ENCODE measurements at regions not wholly inside any gene's neighbourhood (a gene's known extent, or its start where the extent isn't known, plus 50 kb on each side); places are given as distances from the start of the nearest gene placed in this dataset.

DNA sequence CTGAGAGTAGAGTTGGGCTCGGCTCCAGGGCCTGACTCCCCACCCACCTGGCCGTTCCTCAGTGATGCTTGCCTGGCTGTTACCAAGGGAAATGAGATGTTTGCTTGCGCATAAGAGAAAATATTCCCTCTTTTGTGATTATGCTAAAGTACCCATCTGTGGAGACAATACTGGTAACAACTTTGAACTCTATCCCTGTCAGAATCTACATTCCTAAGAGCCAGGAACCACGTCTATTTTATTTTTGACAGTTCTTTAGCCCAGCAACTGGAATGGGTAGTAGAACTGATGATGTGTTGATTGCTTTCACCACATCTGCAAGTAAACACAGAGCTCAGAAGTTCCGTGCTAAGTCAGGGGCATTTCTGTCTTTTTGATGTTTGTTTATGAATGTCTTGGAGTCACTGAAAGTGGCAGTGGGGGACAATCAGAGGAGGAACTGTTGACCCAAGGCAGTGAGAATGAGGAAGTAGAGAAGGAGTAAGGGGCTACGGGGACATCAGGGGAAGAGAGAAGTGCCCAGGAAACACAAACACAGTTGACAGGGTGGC lies 348.3 kb upstream of the SOX11 start:
- no peak for DNase-seq (ENCODE audit: low spot score)

DNA sequence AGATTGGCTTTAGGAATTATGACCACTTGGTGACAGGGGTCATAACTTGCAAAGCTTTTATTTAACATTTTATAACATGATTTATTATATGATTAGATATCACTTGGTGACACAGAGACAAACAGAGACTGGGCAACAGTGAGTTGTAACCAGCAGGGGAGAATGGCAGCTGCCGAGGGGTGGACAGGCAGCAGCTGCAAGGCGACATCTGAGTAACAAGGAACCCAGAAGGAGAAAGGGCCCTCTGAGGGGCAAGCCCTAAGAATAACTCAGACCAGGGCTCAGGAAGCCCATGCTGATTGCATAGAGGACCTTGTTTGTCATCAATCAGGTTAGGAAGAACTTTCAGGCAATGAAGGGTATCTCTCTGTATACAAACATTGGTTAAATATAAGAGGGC lies 339.9 kb upstream of the SOX11 start:
- DNase-seq (ENCODE audit: low spot score) = no peak

DNA sequence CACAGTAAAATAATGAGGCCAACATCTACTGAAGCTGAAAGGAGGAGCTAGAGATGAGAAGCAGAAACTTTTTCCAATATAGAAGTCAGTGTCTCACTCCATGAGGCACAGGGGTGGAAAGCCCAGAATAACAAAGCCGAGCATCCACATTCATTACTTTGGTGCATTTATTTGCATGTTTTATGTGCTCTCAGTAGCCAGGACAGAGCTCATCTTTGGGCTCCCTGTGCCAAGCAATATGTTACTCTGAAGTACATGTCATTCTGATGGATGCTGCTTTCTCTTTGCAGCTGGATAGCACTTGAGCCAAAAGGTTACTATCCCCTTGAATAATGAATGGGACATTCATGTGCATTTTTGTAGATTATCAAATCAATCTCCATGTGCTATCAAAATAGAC lies 338.6 kb upstream of the SOX11 start:
- no peak for DNase-seq (ENCODE audit: low spot score)

DNA sequence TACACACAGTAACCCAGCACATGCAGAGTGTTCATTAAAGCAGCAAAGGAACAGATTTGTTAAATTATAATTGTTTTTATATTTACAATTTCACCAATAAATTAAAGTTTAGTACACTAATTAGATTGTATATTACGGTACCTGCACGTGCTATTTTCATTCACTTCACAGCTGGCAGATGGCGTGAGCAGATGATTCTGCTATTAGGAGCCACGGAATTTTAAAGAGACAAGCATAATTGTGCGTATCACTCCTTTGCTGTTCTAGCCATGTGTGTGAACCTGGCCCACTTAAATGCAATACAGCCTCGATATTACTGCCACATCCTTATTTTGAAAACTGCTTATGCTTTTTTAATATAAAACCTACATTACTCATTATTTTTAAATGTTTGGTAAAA lies 332.8 kb upstream of the SOX11 start:
- no peak for DNase-seq (ENCODE audit: low spot score)

- DNase-seq (ENCODE audit: low spot score) = no peak
These were observed 332.1 kb upstream of the SOX11 start for GRCh38 chr2:5360081-5360480.

DNA sequence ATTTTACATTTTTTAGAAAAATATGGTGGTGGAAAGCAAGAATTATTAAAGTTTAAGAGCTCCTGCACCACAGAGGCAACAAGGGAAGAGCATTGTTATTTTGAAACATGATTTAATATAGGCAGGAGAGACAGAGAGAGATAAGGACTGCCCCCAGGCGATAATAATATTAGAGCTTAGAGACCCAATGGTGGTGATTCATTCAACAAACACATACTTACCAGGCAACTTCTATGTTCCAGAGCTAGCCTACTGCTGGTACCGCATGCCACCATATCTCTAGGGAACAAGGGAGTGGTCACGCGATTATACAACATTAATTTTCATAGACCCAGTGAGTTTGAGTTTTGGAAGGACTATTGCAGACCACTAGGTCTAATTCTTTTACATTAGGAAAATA lies 327.8 kb upstream of the SOX11 start:
- DNase-seq (ENCODE audit: low spot score) = no peak

DNA sequence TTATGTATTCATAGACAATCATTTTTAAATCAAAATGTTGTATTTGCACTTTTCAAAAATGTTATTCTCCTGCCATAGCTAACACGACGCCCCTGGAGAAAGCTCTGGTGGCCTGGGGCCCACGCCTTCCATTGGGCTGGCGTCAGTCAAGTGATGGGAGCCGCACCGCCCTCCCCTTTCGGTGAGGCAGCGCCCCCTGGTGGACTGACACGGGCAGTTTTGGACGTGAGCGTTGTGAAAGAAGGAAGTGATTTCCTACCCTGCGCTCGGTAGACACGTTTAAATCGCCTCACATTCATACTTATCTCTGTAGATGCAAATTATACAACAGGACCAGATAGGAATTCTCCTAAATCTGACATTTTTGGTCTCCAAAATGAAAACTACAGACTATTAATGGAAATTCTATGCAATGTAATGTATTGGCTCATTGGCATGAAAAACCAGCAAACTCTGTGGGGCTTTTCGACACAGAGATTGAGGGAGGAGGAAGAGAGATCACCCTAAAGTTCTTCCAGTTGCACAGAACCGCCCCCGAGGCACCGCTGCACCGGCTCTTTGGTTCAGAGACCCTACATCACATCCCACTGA lies 326.2 kb upstream of the SOX11 start:
- peak; percentile 27 for DNase-seq (ENCODE audit: low spot score)

DNA sequence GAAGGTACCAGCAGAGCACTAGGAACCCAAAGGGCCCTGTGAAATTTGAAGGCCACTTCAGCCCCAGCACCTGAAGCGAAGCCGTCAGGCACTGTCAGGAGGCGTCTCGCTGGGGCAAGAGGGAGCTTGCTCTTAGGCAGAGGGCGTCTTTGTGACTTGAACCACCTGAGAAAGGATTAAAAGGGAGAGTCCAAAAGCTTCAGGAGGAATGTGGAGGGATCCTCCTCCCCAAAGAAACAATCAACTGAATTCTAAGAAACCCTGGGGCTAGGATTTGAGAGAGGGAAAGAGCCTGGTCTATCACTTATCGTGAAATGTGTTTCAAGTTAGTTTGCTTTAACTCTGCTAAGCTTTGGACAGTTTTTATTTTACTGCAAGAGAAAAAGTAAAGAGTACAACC lies 324.9 kb upstream of the SOX11 start:
- DNase-seq (ENCODE audit: low spot score) = no peak

- DNase-seq (ENCODE audit: low spot score) = no peak
These were observed 323.9 kb upstream of the SOX11 start for GRCh38 chr2:5368263-5368662.

GRCh38 chr2:5369510-5369909 lies 322.7 kb upstream of the SOX11 start:
- DNase-seq (ENCODE audit: low spot score) = no peak

DNA sequence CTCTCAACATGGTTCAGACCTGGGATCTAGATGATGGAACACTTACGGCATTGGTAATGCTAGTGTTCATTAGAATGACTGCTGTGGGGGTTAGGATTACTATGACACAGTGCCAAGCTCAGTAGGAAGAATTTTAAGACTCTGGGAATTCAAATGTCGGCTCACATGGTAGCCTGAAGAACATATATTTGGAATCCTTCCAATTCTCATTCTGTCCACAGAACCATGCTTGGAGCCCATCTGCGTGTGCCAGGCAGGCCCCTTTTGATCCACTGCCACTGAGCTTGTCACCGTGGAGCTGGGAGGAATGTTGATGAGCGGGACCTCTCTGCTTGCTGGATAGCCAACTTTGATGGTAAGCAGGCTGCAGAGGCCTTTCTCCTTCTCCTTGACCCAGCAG lies 322.0 kb upstream of the SOX11 start:
- DNase-seq (ENCODE audit: low spot score) = no peak

DNA sequence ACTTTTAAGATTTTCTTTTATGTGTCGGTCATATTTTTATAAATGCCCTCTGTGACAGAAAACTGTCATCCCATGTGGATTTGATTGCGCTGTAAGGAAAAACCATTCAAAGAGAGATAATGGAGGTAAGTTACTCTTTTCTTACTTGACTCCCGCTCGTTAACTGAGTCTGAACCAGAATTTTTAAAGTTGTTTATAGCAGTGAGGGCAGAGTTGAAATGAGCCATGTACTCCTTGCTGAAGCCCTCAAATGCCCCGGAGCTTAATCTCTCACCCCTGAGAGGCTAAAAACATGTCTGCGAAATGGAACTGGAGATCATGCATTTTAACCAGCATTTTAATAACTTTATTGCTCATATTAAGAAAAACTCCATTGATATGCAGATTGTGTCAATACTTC lies 320.0 kb upstream of the SOX11 start:
- no peak for DNase-seq (ENCODE audit: low spot score)

- DNase-seq (ENCODE audit: low spot score) = no peak
These were observed 319.0 kb upstream of the SOX11 start for GRCh38 chr2:5373200-5373599.

DNA sequence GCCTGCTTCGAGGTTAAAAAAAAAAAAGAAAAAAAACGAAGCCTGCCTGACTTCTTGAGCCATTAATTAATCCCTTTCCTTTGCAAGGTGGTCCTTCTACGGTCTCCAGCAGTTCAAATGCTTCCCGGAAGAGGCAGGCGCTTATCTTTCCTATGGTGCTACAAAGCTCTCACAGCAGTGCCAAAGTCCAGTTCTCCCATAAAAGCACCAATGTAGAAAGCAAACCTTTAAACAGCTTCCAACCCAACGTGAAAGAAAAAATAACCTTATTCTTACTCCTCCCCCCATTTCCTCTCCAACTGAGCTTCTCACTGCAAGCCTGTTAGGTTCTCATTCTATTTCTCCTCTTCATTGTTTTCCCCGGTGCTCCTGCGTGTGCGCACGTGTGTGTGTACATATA lies 317.4 kb upstream of the SOX11 start:
- DNase-seq (ENCODE audit: low spot score) = no peak

DNA sequence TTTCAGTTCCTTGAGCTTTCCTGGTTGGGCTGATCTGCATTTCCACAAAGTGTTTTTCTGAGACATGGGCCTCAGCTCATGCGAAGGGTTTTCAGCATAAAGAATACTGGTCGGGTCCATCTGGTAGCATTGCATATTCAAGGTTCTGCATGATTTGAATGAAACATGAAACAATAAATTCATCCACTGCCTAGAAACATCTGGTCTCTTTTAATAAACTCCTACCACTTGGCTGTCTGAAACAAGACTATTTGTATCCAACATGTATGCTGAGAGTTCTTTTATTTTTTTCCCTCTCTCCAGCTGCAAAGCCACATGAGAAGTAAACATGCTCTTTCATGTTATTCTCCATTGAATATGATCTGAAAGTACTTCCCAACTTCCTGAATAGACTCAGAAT lies 314.9 kb upstream of the SOX11 start:
- DNase-seq (ENCODE audit: low spot score) = no peak

DNA sequence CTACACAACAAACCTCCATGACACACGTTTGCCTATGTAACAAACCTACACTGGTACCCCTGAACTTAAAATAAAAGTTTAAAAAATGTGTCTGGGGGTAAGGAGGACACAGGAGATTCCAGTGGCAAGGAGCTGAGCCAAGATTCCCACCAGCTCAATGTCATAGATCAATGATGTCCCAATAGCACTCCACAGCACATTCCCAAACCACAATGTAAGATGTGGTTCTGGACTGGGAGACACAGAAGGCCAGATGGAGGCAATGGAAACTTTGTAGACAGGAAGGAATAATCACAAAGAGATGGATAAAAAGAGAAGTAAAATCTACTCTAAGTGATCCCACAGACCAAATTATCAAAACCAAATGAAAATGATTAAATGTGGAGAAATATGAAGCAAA lies 312.4 kb upstream of the SOX11 start:
- DNase-seq (ENCODE audit: low spot score) = no peak

DNA sequence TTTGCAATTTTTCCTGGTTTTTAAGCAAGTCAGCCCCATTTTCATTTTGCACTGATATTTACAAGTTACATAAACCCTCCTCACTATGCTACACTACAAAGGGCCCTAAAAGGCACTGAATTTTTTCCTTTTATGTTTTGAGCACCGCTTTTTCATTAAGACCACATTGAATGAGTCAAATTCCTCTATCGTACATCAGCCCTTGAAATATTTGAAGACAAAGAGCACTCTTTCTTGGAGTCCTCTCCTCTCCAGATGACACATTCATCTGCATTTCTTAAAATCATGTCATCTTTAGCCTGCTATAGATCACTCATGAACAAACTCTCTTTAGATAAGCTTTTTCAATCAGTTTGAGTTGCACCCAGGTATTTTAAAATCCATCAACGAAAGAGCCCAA lies 306.6 kb upstream of the SOX11 start:
- DNase-seq (ENCODE audit: low spot score) = no peak

GRCh38 chr2:5387406-5387805 lies 304.8 kb upstream of the SOX11 start:
- no peak for DNase-seq (ENCODE audit: low spot score)

DNA sequence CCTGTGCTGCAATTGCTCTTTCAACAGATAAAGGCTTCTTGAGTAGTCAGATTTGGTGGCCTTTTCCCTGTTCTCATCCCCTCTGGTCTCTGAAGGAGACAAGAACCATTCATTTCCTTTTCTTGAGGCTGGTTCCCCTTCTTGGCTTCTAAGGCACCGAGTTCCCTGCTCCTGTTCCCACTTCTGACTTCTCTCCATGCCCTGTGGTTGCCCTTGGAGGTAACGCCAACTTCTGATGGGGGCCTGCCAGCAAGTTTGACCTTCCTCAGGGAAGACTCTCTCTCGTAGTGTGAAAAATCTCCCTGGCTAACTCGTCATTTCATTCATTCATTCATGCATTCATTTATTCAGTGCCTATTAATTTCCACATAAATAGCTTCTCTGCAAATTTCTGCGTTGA lies 302.4 kb upstream of the SOX11 start:
- no peak for DNase-seq (ENCODE audit: low spot score)

GRCh38 chr2:5391362-5391761 lies 300.8 kb upstream of the SOX11 start:
- DNase-seq (ENCODE audit: low spot score) = no peak

GRCh38 chr2:5392658-5393057 lies 299.5 kb upstream of the SOX11 start:
- no peak for DNase-seq (ENCODE audit: low spot score)

DNA sequence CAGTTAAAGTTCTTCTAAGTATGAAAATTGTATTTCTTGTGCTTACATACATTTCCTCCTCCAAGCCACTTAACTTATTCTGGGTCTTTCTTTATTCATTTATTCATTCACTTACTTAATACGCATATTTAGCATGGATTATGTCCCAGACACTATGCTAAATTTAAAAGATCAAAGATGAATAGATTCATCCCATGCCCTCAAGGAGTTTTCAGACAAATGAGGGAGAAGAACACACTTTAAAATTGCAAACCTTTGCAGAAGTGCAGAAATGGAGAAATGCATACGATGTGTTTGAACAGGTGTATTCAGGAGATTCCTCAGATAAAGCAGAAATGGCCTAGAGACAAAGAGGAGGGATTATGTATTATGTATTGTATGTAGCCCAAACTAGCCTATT lies 298.7 kb upstream of the SOX11 start:
- DNase-seq (ENCODE audit: low spot score) = no peak

DNA sequence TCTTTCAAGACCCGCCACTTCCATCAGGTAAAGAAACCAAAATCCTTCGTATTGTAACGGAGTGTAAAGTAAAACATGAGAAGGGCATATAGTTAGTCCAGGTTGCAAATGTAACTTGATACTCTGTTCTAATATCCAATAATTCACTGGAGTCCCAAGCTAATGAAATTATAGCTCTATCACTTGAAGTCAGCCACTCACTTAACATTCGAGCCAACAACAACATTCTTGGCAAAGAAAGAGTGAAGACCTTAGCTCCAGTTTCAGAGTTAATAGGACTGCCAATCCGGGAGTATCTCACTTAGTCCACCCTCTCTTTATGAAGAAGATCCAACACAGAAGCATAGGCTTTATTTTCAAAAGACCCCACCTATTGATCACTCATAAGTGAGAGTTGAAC lies 298.0 kb upstream of the SOX11 start:
- no peak for DNase-seq (ENCODE audit: low spot score)

DNA sequence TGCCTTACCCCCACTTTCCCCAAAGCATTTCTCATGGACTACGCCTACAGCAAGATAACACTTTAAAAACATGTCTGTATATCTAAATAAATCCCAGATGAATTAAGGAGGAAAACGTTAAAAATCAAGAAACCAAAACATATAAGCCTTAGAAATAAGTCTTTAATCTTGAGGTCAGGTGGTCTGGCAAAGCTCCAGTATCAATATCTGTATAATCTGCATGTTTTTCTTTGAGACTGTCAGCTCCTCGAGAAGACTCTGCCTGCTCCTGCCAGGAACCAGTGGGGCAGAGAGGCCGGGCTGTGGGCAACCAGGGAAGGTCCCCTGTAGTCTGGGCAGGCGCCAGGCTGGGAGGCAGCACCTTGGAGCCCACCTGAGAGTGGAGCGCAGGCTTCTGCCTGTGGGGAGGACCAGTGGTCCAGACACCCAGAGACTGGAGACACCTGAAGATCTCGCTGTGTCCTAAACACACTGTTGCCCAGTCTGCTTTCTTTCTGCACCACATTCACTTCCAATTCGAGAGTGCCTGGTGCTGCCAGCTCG lies 291.0 kb upstream of the SOX11 start:
- no peak for DNase-seq (ENCODE audit: low spot score)
